ENCODE measurements at regions not wholly inside any gene's neighbourhood (a gene's known extent, or its start where the extent isn't known, plus 50 kb on each side); places are given as distances from the start of the nearest gene placed in this dataset.

DNA sequence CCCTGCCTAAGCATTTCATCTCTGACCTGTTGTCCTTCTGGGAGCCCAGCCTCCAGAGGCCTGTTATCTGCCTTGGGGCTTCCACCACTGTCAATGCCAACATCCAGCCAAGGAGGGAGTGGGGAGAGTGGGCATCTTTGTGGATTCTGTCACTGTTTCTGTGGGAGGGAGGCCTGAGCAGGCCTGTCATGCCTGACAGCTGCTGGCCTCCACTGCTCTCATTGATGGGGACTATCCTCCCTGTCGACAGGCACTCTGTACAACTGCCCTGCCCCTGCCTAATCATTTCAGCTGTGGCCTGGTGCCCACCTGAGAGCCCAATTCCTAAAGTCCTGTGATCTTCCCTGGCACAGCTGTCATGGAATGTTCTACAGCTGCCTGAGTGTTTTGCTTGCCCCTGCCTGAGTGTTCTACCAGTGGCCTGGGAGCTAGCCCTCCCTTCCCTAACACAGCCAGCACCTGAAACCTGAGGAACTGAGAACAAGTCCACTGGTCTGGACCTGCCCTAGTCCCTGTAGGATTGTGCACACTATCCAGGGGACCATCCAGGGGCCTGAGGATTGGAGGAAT lies 145.3 kb downstream of the FAM83B start:
- DNase-seq: no peak

- no peak for DNase-seq
Measured at GRCh38 chr6:54992789-54993188, 146.2 kb downstream of the FAM83B start.

DNA sequence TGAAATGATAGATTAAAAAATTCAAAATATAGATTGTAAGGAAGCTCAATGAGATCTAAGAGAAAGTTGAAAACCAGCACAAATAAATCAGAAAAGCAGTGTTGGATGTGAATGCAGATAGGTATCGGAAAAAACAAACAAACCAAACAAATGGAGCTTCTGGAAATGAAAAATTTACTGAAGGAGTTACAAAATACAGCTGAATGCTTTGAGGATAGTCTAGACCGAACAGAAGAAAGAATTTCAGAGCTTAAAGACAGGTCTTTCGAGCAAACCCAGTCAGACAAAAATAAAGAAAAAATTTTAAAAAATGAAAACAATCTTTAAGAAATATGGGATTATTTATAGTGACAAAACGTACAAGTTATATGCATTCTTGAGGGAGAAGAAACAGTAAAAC lies 146.7 kb downstream of the FAM83B start:
- DNase-seq: no peak

DNA sequence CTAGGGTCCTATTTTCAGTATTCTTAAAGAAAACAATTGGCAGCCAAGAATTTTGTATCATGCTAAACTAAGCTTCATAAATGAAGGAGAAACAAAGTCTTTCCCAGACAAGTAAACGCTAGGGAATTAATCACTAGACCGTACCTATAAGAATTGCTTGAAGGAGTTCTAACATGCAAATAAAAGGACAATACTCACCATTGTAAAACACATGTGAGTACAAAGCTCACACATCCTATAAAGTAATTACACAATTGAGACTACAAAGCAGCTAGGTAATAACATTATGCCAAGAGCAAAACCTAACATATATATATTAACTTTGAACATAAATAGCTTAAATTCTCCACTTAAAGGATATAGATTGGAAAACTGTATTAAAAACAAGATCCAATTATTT lies 147.4 kb downstream of the FAM83B start:
- DNase-seq: no peak

DNA sequence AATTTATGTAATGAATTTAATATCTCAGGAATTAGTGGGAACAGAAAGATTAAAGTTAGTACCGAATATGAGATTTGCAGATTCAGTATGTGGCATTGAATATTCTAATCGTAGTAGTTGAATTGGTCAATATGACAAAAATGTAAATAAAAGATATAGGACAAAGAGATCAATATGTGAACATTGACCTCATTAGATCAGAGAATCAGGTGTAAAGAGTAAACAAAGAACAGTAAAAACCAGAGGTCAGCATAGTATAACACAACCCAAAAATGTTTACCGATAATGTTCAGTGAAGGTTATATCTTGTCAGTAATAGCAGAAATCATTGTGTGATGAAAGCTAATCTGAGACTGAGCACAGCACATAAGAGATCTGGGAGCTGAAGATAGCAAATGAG lies 152.0 kb downstream of the FAM83B start:
- DNase-seq: no peak

- DNase-seq: no peak
Measured at GRCh38 chr6:55003719-55004430, 157.3 kb downstream of the FAM83B start.

DNA sequence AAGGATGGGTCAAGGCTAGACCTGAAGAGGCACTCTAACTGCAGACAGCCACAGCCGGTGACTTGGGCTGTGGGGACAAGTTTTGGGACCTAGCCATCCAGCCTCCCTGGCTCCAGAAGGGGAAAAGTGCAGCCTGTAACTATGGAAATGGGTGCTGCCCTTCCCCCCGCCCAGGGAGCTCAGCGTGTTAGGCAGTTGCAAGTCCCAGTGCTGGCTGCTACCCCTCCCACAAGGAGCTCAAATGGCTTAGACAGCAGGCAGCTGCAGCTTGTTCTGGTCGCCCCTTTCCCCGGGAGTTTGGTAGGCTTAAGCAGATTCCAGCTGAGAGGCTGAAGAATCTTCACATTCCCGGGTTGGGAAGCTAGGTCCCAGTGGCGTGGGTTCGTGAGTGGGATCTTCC lies 162.6 kb downstream of the FAM83B start:
- DNase-seq: no peak

GRCh38 chr6:55011034-55011433 lies 163.3 kb upstream of the HCRTR2 start:
- DNase-seq: no peak

- no peak for DNase-seq
Measured at GRCh38 chr6:55012454-55012853, 161.9 kb upstream of the HCRTR2 start.

DNA sequence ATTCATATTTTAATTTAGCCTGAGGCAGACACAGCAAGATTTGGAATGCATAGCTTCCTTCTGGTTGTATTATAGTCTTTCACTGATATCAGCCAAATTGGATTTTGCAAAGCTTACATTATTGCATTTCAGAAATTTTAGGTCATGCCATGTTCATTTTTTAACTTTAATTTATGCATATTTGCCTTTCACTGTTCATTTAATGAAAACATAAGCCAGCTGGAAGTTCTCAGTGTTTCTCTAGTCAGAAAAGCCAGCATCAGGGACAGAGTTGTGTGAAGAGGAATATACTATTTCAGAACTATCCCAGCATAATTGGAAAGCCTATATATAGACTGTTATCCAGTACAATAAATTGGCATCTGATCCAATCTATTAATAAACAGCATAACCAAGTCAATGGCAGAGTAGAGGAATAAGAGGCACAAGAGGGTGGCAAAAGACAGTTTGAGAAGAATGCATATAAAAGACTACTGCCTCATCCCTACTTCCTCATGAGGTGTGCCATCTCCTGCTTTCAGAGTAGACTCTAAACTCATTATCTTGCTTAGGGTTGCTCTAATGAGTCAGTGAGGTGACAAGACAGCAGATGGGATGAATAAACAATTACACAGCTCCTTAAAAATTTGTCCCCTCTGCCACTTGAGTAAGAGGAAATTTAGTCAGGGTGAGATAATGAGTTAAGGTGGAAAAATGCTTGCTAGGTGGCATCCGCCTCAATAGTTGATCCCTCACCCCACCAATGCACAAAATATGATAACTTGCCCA lies 159.8 kb upstream of the HCRTR2 start:
- DNase-seq: peak; percentile 40

- DNase-seq: no peak
Measured at GRCh38 chr6:55016261-55016660, 158.1 kb upstream of the HCRTR2 start.

GRCh38 chr6:55017555-55018300 lies 156.6 kb upstream of the HCRTR2 start:
- DNase-seq: no peak

GRCh38 chr6:55019591-55019990 lies 154.7 kb upstream of the HCRTR2 start:
- no peak for DNase-seq

GRCh38 chr6:55023230-55023629 lies 151.1 kb upstream of the HCRTR2 start:
- DNase-seq: no peak

- peak; percentile 81 for DNase-seq
Measured at GRCh38 chr6:55033016-55033546, 141.2 kb upstream of the HCRTR2 start.

GRCh38 chr6:55034752-55035151 lies 139.6 kb upstream of the HCRTR2 start:
- DNase-seq: no peak

GRCh38 chr6:55040102-55040848 lies 134.0 kb upstream of the HCRTR2 start:
- DNase-seq: peak; percentile 98

DNA sequence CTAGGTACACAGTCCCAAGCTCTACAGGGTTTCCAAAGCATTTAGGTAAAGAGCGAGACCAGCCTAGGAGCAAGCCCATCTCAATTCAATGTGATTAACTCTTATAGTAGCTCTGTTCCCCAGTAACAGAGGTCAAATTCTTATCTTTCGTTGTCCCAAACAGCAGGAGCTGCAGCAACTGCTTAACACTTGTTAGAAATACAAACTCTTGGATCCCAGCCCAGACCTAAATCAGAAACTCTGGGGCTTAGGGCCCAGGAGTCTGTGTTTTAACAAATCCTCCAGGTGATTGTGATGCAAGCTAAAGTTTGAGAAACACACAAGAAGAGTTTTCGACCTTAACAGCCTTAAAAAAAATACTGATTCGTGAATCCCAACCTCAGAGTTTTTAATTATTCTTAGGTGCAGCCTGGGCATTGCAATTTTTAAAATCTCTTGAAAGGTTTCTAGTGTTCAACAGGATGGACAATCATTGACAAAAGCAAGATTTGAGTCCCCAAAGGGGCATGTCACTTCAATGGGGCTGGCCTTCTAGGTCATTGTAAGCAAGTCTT lies 127.4 kb upstream of the HCRTR2 start:
- peak; percentile 38 for DNase-seq

DNA sequence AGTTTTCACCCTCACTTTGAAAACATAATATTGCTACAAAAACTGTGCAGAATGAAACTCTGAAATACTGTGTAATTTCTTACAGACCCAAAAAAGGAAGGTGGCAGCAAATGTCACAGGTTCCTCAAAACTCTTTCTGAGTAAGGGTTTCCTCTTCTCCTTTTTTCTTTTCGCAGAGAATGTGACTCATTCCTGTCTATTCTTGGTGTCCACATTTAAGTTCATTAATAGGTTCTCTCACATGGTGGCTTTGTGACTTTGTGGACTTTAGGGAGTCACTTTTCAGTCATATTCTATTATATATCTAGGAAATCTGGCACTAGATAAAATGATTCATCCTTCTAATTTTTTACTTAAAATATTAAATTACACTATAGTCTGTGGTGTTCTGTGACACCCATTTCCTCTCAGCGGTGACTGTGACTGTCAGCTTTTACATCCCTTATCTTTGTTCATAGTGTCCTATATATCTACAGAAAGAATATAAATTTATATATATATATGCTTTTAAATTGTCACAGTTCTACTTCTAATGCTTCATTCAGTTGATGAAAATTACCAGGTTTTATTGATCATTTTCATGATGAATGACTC lies 126.8 kb upstream of the HCRTR2 start:
- DNase-seq: no peak

- DNase-seq: no peak
Measured at GRCh38 chr6:55049866-55050265, 124.4 kb upstream of the HCRTR2 start.

DNA sequence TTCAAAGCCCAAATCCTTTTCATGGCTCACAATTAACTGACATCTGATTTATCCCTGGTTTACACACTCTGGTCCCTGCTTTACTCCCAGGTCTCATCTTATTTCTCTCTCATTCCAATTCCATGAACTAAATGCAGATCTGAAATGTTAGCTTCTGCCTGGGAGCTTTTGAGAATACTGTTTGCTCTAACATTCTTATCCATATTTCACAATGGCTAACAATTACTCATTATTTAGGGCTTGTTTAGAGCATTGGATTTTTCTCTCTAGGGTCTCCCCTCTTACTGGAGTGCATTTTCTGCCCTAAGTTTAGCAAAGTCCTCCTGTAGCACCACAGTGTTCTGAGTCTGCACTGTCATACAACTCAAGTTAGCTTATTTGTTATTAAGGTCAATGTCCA lies 121.5 kb upstream of the HCRTR2 start:
- DNase-seq: no peak

DNA sequence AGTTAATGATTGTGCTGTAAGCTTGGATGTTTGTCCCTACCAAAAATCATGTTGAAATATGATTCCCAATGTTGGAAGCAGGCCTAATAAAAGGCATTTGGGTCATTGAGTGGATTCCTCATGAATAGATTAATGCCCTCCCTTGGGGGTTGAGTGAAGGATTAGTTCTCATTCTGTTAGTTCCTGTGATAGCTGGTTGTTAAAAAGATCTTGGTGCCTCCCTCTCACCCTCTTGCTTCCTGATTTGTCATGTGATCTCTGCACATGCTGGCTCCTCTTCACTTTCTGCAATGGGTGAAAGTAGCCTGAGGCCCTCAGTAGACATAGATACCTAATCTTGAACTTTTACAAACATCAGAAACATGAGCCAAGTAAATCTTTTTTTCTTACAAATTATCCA lies 115.6 kb upstream of the HCRTR2 start:
- no peak for DNase-seq
